ENCODE measurements at regions not wholly inside any gene's neighbourhood (a gene's known extent, or its start where the extent isn't known, plus 50 kb on each side); places are given as distances from the start of the nearest gene placed in this dataset.

GRCh38 chr2:81987370-81987769 is 1682.8 kb upstream of the LRRTM1 start:
- H3K36me3 Mint-ChIP-seq (ENCODE audit: low read depth) = no peaks in the 10 kb centered on the region

DNA sequence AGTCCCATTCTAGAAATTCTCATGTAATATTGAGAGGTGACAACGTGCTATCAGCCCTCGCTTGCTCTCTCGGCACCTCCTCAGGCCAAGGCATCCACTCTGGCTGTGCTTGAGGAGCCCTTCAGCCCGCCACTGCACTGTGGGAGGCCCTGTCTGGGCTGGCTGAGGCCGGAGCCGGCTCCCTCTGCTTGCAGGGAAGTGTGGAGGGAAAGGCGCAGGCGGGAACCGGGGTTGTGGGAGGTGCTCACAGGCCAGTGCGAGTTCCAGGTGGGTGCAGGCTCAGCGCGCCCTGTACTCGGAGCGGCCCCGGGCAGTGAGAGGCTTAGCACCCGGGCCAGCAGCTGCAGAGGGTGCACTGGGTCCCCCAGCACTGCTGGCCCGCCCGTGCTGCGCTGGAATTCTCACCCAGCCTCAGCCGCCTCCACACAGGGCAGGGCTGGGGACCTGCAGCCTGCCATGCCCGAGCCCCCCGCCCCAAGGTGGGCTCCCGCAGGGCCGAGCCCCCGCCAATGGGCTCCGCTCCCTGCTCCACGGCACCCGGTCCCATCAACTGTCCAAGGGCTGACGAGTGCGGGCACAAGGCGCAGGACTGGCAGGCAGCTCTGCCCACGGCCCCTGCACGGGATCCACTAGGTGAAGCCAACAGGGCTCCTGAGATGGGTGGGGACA is 1680.6 kb upstream of the LRRTM1 start:
- H3K36me3 Mint-ChIP-seq (ENCODE audit: low read depth) = no peaks in the 10 kb centered on the region

More at GRCh38 chr2:81987370-81987769, 1682.8 kb upstream of the LRRTM1 start:
- H3K4me3 Mint-ChIP-seq (ENCODE audit: unreplicated experiment) = no peak overlapping the region
- no peak for DNase-seq (ENCODE audit: low spot score)
- TF ChIP-seq CTCF (IDR thresholded peaks at IDR 0.05) = no peak
- no peak overlapping the region for H3K27ac Mint-ChIP-seq (ENCODE audit: unreplicated experiment)
- peaks cover 11% of the 10 kb centered on the region for H3K9me3 Mint-ChIP-seq (ENCODE audit: low read depth)
- no peaks in the 10 kb centered on the region for H3K4me1 Mint-ChIP-seq (ENCODE audit: low read depth)
- H3K27me3 Mint-ChIP-seq (ENCODE audit: low read depth) = no peaks in the 10 kb centered on the region

GRCh38 chr2:81981585-81981984 is 1677.0 kb upstream of the LRRTM1 start:
- TF ChIP-seq CTCF (IDR thresholded peaks at IDR 0.05) = no peak
- H3K27ac Mint-ChIP-seq (ENCODE audit: unreplicated experiment) = no peak overlapping the region

More for the DNA sequence above, 1680.6 kb upstream of the LRRTM1 start:
- peaks cover 5% of the 10 kb centered on the region for H3K9me3 Mint-ChIP-seq (ENCODE audit: low read depth)
- H3K27me3 Mint-ChIP-seq (ENCODE audit: low read depth) = no peaks in the 10 kb centered on the region
- H3K4me3 Mint-ChIP-seq (ENCODE audit: unreplicated experiment) = no peak overlapping the region
- no peaks in the 10 kb centered on the region for H3K4me1 Mint-ChIP-seq (ENCODE audit: low read depth)
- DNase-seq (ENCODE audit: low spot score) = peak; percentile 90
- TF ChIP-seq CTCF (IDR thresholded peaks at IDR 0.05) = no peak
- no peak overlapping the region for H3K27ac Mint-ChIP-seq (ENCODE audit: unreplicated experiment)

DNA sequence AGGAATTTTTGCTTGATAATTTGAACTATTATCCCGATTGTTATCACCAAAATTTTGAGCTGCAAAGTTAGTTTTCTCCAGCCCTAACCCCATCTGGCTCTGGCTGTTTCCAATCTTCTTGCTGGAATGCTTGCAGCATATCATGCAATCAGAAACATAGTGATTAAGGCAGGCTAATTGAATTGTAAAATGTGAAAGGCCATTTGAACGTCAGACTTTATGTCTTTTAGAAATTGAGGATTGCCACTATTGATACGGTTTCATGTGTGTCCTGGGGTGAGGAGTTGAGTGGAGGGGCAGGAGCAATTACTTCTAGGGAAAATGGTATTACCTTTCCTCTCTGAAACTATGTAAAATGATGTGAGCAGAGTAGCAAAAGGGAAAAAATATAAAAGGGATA is 1674.5 kb upstream of the LRRTM1 start:
- Mint-ChIP-seq H3K4me3 (ENCODE audit: unreplicated experiment) (no peak overlapping the region), H3K36me3 (ENCODE audit: low read depth) (no peaks in the 10 kb centered on the region), H3K27me3 (ENCODE audit: low read depth) (no peaks in the 10 kb centered on the region), H3K4me1 (ENCODE audit: low read depth) (no peaks in the 10 kb centered on the region), H3K27ac (ENCODE audit: unreplicated experiment) (no peak overlapping the region), H3K9me3 (ENCODE audit: low read depth) (no peaks in the 10 kb centered on the region)
- TF ChIP-seq CTCF (IDR thresholded peaks at IDR 0.05) = no peak
- DNase-seq (ENCODE audit: low spot score) = no peak

More at GRCh38 chr2:81981585-81981984, 1677.0 kb upstream of the LRRTM1 start:
- no peak for DNase-seq (ENCODE audit: low spot score)
- H3K4me1 Mint-ChIP-seq (ENCODE audit: low read depth) = no peaks in the 10 kb centered on the region
- no peak overlapping the region for H3K4me3 Mint-ChIP-seq (ENCODE audit: unreplicated experiment)
- no peaks in the 10 kb centered on the region for H3K36me3 Mint-ChIP-seq (ENCODE audit: low read depth)
- peaks cover 5% of the 10 kb centered on the region for H3K9me3 Mint-ChIP-seq (ENCODE audit: low read depth)
- H3K27me3 Mint-ChIP-seq (ENCODE audit: low read depth) = no peaks in the 10 kb centered on the region

DNA sequence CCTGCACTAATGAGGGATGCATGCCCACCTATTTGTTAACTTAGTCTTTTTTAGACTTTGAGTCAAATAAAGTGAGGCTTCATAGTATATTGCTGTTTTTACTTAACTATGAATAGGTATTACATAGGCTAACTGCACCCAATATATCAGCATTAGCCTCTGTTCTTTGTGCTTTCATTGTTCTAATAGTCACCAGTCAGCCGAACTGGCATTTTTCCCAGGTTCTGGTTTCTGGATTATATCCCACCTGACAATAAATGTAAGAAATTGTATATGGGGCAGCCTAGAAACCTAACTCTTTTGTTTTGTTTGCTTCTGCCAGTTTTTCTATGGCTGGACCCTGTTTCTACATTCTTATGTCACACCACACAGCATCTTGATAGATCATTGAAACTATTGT is 1672.4 kb upstream of the LRRTM1 start:
- Mint-ChIP-seq H3K27ac (ENCODE audit: unreplicated experiment) (no peak overlapping the region), H3K4me1 (ENCODE audit: low read depth) (no peaks in the 10 kb centered on the region), H3K9me3 (ENCODE audit: low read depth) (no peaks in the 10 kb centered on the region), H3K27me3 (ENCODE audit: low read depth) (no peaks in the 10 kb centered on the region), H3K36me3 (ENCODE audit: low read depth) (no peaks in the 10 kb centered on the region), H3K4me3 (ENCODE audit: unreplicated experiment) (no peak overlapping the region)
- DNase-seq (ENCODE audit: low spot score) = no peak
- no peak for TF ChIP-seq CTCF (IDR thresholded peaks at IDR 0.05)

All from chondrocyte (in vitro differentiated cells).